Heart left ventricle (tissue), 16 donors: ENCODE measurements at regions not wholly inside any gene's neighbourhood (a gene's known extent, or its start where the extent isn't known, plus 50 kb on each side); places are given as distances from the start of the nearest gene placed in this dataset.

Experiments
- ATAC-seq, 4 donors: fragments of 200-7000 bp; cut with Tn5 transposase; one replicate each; pipeline ENCODE4 v1.9.1; 2020 to 2022; ENCODE audit warnings: moderate library complexity in 4 of 4, mild to moderate bottlenecking in 3 of 4, moderate number of reproducible peaks in 1 of 4
- DNase-seq, 5 donors: peaks; one replicate each; pipeline ENCODE4 v3.0.0-alpha.2; 2020
- H3K27ac ChIP-seq, 12 donors: fragments of 200-600 bp; sonication (generic) in 4 of 12; one replicate each; pipeline versions ENCODE4 v1.5.0 to v1.8.0; 2016 to 2022; ENCODE audit warnings: mild to moderate bottlenecking in 2 of 12
- H3K27me3 ChIP-seq, 9 donors: fragments of 200-600 bp; sonication (generic) in 2 of 9; one replicate each; pipeline versions ENCODE4 v1.5.1 to v1.8.0; 2016 to 2022; ENCODE audit warnings: mild to moderate bottlenecking in 3 of 9
- H3K36me3 ChIP-seq, 9 donors: fragments of 200-600 bp; sonication (generic) in 2 of 9; one replicate each; pipeline versions ENCODE4 v1.5.0 to v1.8.0; 2018 to 2022; ENCODE audit warnings: mild to moderate bottlenecking in 2 of 9
- H3K4me1 ChIP-seq, 12 donors: fragments of 200-600 bp; sonication (generic) in 4 of 12; one replicate each; pipeline versions ENCODE4 v1.5.0 to v1.8.0; 2016 to 2022; ENCODE audit warnings: mild to moderate bottlenecking in 3 of 12
- H3K4me3 ChIP-seq, 12 donors: fragments of 200-600 bp; sonication (generic) in 4 of 12; one replicate each; pipeline versions ENCODE4 v1.5.0 to v1.8.0; 2017 to 2022; ENCODE audit warnings: mild to moderate bottlenecking in 9 of 12, moderate library complexity in 4 of 12
- H3K9me3 ChIP-seq, 12 donors: fragments of 200-600 bp; sonication (generic) in 4 of 12; one replicate each; pipeline versions ENCODE4 v1.5.0 to v1.8.0; 2016 to 2022; ENCODE audit warnings: mild to moderate bottlenecking in 1 of 12
- CTCF ChIP-seq, 12 donors: fragments of 200-600 bp; sonication (generic) in 4 of 12; IDR thresholded peaks; one replicate each; pipeline versions ENCODE4 v1.5.0 to v1.8.0; 2018 to 2022; ENCODE audit warnings: antibody characterized with exemption in 12 of 12, mild to moderate bottlenecking in 5 of 12
- POLR2A ChIP-seq, 2 donors: fragments of 450-650 bp; IDR thresholded peaks; one replicate each; pipeline ENCODE4 v1.6.1; 2017; ENCODE audit warnings: antibody characterized with exemption in 2 of 2, mild to moderate bottlenecking in 2 of 2, moderate library complexity in 2 of 2
- WGBS, 4 donors: extraction: QIAGEN DNeasy Blood & Tissue Kit in 2 of 4; methylation state at CpG; one replicate each; pipeline versions ENCODE4 v1.1.5 to v1.1.7; 2013 to 2018; 5-methylcytosine and 5-hydroxymethylcytosine counted together
- intact Hi-C, 10 donors: fragments of 100-400 bp; cut with DNase I; formaldehyde crosslinking; loops; one replicate each; pipeline versions ENCODE4 v1.11.1 to v1.14.2; 2022
- donor health status: ischemic (EF 13 %, LVEDD 7.1; RV severe dilation, severe dysfunction).
- donor health status: healthy with polysubstance abuse.
- donor health status: DM: no; HTN: yes; CAD: no.
- donor health status: DM: no; HTN: no; CAD: no.
- donor health status: ischemic (EF 25% LVEDD 6.9; RV normal size, moderate dysfunction).
- donor health status: ischemic (EF 25% LVEDD 5.7; RV mildly dilated, moderate dysfunction).
- donor health status: healthy.
- donor health status: DM: yes; HTN: yes; CAD: no.
- donor health status: ischemic (EF 35%, LVEDD 5.7; RV mildly dilated, moderate dysfunction).
- donor health status: nonischemic (EF 11% LVEDD 7.7; RV severe dilation, severe dysfunction).
- donor health status: DM: yes; HTN: yes; CAD: no.
- donor health status: PGD.
- donor health status: ischemic (EF 29% LVEDD 5.4; RV normal size, mild dysfunction).
- donor health status: nonischemic (EF 23%, LVEDD 6.1; RV moderate dilation, normal function).

- no peak for DNase-seq
- intact Hi-C loops, result loop anchor here in 1 of 10 donors (10.0 kb wide), 1 partner anchor 57 kb away; no protein-coding TSS in a partner anchor
- H3K4me3 ChIP-seq, result no peak overlapping the region
- no peak for ATAC-seq
- 70 to 79% (median 75%) methylated on average over 7 of the region's 7 CpGs for WGBS, 4 donors
- no peaks in the 10 kb centered on the region for H3K36me3 ChIP-seq
- peaks cover 0 to 7% (median 0%) of the 10 kb centered on the region in 12 donors for H3K9me3 ChIP-seq
- peaks cover 0 to 26% (median 4%) of the 10 kb centered on the region in 9 donors for H3K27me3 ChIP-seq
- H3K27ac ChIP-seq, result no peak overlapping the region
- TF ChIP-seq POLR2A (IDR thresholded peaks at IDR 0.05) (no peak), CTCF (IDR thresholded peaks at IDR 0.05) (no peak)
- H3K4me1 ChIP-seq, result no peaks in the 10 kb centered on the region
These were observed 130.5 kb downstream of the MED15 start for GRCh38 chr22:20637750-20638506.

GRCh38 chr22:20638507-20638870, 131.1 kb downstream of the MED15 start:
- peaks cover 0 to 26% (median 4%) of the 10 kb centered on the region in 9 donors for H3K27me3 ChIP-seq
- no peak overlapping the region for H3K4me3 ChIP-seq
- no peaks in the 10 kb centered on the region for H3K36me3 ChIP-seq
- DNase-seq, result no peak
- WGBS, 4 donors, result 17 to 37% (median 32%) methylated on average over 1 of the region's 1 CpG
- no peak overlapping the region for H3K27ac ChIP-seq
- no peaks in the 10 kb centered on the region for H3K4me1 ChIP-seq
- intact Hi-C loops, result loop anchor here in 1 of 10 donors (10.0 kb wide), 1 partner anchor 56 kb away; no protein-coding TSS in a partner anchor
- TF ChIP-seq CTCF (IDR thresholded peaks at IDR 0.05) (no peak), POLR2A (IDR thresholded peaks at IDR 0.05) (no peak)
- ATAC-seq, result no peak
- peaks cover 0 to 7% (median 0%) of the 10 kb centered on the region in 12 donors for H3K9me3 ChIP-seq

- H3K9me3 ChIP-seq, result peaks cover 0 to 7% (median 0%) of the 10 kb centered on the region in 12 donors
- peaks cover 0 to 26% (median 4%) of the 10 kb centered on the region in 9 donors for H3K27me3 ChIP-seq
- DNase-seq (no peak), ATAC-seq (no peak)
- H3K4me1 ChIP-seq, result no peaks in the 10 kb centered on the region
- TF ChIP-seq POLR2A (IDR thresholded peaks at IDR 0.05) (no peak), CTCF (IDR thresholded peaks at IDR 0.05) (no peak)
- H3K27ac ChIP-seq, result no peak overlapping the region
- no peak overlapping the region for H3K4me3 ChIP-seq
- intact Hi-C loops, result loop anchor here in 1 of 10 donors (10.0 kb wide), 1 partner anchor 55 kb away; no protein-coding TSS in a partner anchor
- H3K36me3 ChIP-seq, result no peaks in the 10 kb centered on the region
- 74 to 84% (median 82%) methylated on average over 4 of the region's 4 CpGs for WGBS, 4 donors
These were observed 131.9 kb downstream of the MED15 start for GRCh38 chr22:20639343-20639742.

GRCh38 chr22:20639750-20640149, 132.3 kb downstream of the MED15 start:
- Histone ChIP-seq H3K4me3 (no peak overlapping the region), H3K9me3 (peaks cover 0 to 7% (median 0%) of the 10 kb centered on the region in 12 donors), H3K27ac (no peak overlapping the region), H3K27me3 (peaks cover 0 to 25% (median 4%) of the 10 kb centered on the region in 9 donors), H3K36me3 (no peaks in the 10 kb centered on the region), H3K4me1 (no peaks in the 10 kb centered on the region)
- TF ChIP-seq CTCF (IDR thresholded peaks at IDR 0.05), result no peak
- no peak for TF ChIP-seq POLR2A (IDR thresholded peaks at IDR 0.05)
- no peak for ATAC-seq
- intact Hi-C loops, result loop anchor here in 1 of 10 donors (10.0 kb wide), 1 partner anchor 55 kb away; no protein-coding TSS in a partner anchor
- DNase-seq, result no peak
- WGBS, 4 donors, result 87 to 93% (median 89%) methylated on average over 3 of the region's 3 CpGs
